22Rv1 (cell line): ENCODE measurements at regions not wholly inside any gene's neighbourhood (a gene's known extent, or its start where the extent isn't known, plus 50 kb on each side); places are given as distances from the start of the nearest gene placed in this dataset.

Experiments used
- H3K27ac ChIP-seq: fragments of 450-650 bp; 2 replicates; pipeline ENCODE4 v1.5.1; 2017
- CTCF ChIP-seq: fragments of 450-650 bp; IDR thresholded peaks from 2 replicates; pipeline ENCODE4 v1.5.1; 2017; ENCODE audit warnings: mild to moderate bottlenecking
- ZFX ChIP-seq: fragments of 450-650 bp; IDR thresholded peaks from 2 replicates; pipeline ENCODE4 v1.6.1; 2017; ENCODE audit warnings: antibody characterized with exemption, borderline replicate concordance

- no peak for TF ChIP-seq ZFX
- TF ChIP-seq CTCF, result no peak
- no peak overlapping the region for H3K27ac ChIP-seq
These were observed 50.4 kb upstream of the CACUL1 start for GRCh38 chr10:118805146-118805545.

- no peak overlapping the region for H3K27ac ChIP-seq
- no peak for TF ChIP-seq ZFX
- TF ChIP-seq CTCF, result no peak
These were observed 52.9 kb upstream of the CACUL1 start for GRCh38 chr10:118807512-118808305.

GRCh38 chr10:118808601-118809356, 54.0 kb upstream of the CACUL1 start:
- no peak for TF ChIP-seq ZFX
- TF ChIP-seq CTCF, result no peak
- H3K27ac ChIP-seq, result no peak overlapping the region

GRCh38 chr10:118809357-118810220, 54.8 kb upstream of the CACUL1 start:
- no peak overlapping the region for H3K27ac ChIP-seq
- TF ChIP-seq ZFX (no peak), CTCF (no peak)

- TF ChIP-seq CTCF, result no peak
- no peak for TF ChIP-seq ZFX
- H3K27ac ChIP-seq, result no peak overlapping the region
These were observed 56.2 kb upstream of the CACUL1 start for GRCh38 chr10:118810796-118811505.

- H3K27ac ChIP-seq, result no peak overlapping the region
- TF ChIP-seq CTCF (no peak), ZFX (no peak)
These were observed 57.1 kb upstream of the CACUL1 start for GRCh38 chr10:118811675-118812392.
